ENCODE measurements at regions not wholly inside any gene's neighbourhood (a gene's known extent, or its start where the extent isn't known, plus 50 kb on each side); places are given as distances from the start of the nearest gene placed in this dataset.

DNA sequence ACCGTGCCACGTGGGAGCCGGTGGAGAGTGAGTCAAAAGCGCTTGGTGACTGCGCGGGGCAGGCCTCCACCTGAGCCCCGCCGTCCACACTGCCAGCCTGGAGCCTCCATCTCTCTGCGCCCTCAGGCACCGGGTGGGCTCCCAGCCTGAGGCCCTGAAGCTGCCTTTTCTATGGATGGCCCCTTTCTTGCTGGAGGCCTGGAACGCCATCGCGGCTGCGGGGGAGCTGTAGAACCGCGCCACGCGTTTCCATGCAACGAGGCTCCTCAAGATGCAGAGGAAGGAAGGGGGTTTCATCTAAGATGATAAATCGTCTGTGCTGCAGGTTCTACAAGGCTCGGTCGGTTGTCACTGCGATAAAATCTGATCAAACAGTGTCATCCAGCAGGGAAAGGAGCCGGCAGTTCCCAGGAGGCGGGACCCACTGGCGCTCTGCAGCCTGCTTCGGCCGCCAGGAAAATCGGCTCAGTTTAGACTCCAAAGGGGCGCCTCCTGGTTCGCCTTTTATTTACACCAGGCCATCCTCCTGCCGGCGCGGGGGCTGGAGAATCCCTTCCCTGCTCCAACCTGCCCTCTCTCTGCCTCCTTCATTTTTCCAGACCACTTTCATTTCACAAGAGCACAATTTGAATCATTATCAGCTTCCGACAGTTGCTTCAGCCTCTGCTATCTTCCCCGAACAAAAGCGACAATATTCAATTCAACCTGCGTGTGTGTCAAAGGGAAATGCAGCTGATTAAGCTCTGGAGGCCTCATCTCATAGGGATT is 624.4 kb downstream of the BRD1 start:
- no peak overlapping the region for H3K27ac ChIP-seq
- in situ Hi-C loops (cut with MboI; ENCODE audit: low pct_unique_long_range_greater_than_20kb in 2 of 9, low sequenced_read_pairs in 9 of 9, unreplicated experiment in 9 of 9), result no loop called here
- H3K4me3 ChIP-seq, result no peak overlapping the region
- no peaks in the 10 kb centered on the region for H3K4me1 ChIP-seq (replicated peaks in 1 of 2)
- peak in 1 of 8 experiments; percentile 69 for ATAC-seq (replicated peaks in 6 of 8)
- 23 to 100% (median 66%) methylated on average over 1 to 32 of the region's 38 CpGs; no CpG with 5 or more reads in 1 of the 10 experiments for WGBS, 10 experiments

DNA sequence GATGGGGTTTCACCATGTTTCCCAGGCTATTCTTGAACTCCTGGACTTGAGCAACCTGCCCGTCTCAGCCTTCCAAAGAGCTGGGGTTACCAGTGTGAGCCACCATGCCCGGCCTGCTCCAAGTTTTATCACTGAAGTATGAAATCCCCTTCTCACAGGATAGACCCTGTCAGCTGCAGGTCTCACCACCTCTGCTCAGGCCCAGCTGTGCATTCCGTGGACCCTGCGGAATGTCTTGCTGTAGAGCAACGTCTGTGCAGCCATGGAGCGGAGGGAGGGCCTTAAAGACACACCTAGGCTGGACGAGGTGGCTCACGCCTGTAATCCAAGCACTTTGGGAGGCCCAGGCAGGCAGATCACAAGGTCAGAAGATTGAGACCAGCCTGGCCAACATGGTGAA is 625.4 kb downstream of the BRD1 start:
- H3K27ac ChIP-seq, result no peak overlapping the region
- 0 to 100% (median 60%) methylated on average over 1 to 2 of the region's 8 CpGs; no CpG with 5 or more reads in 5 of the 10 experiments for WGBS, 10 experiments
- H3K4me1 ChIP-seq (replicated peaks in 1 of 2), result no peaks in the 10 kb centered on the region
- in situ Hi-C loops (cut with MboI; ENCODE audit: low pct_unique_long_range_greater_than_20kb in 2 of 9, low sequenced_read_pairs in 9 of 9, unreplicated experiment in 9 of 9), result no loop called here
- no peak for ATAC-seq (replicated peaks in 6 of 8)
- H3K4me3 ChIP-seq, result no peak overlapping the region

DNA sequence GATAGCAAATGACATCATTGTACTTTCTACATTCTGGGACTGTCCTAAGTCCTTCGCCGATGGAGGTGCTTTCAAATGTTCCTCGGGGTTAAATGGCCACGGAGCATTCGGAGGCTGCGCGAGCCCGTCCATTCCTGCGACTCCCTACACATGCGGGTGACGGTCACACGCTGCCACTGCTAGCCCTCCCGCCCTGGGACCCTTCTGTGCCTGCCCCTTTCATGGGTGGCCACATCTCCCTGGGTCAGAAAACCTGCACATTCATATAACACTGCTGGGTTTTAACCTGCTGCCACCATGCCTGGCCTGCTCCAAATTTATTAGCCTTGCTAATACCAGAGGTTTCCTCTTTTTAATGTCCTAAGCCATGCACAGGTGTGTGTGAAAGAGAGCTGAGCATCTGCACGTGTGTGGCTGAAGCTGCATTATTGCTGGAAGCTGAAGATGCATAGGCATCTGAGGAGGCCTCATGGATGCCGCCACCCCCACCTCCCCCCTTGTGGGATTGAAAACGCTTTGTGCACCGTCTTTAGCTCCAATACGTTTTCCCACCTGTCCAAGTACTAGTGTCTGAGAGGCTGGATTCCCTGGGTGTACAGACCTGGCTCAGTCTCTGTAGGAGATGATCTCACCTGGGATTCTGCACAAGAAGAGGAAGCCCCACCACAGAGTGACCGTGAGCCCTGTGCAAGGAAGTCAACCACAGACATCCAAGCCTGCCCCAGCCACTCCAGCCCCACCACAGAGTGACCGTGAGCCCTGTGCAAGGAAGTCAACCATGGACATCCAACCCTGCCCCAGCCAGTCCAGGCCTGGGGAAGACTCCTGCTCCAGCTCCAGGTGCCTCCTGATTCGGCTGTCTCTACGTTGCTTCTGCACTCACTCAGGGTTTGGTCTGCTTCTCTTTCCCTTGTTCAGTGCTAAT is 626.4 kb downstream of the BRD1 start:
- Histone ChIP-seq H3K4me3 (no peak overlapping the region), H3K4me1 (replicated peaks in 1 of 2) (no peaks in the 10 kb centered on the region), H3K27ac (no peak overlapping the region)
- no peak for ATAC-seq (replicated peaks in 6 of 8)
- WGBS, 10 experiments, result 30 to 100% (median 73%) methylated on average over 2 to 14 of the region's 22 CpGs
- in situ Hi-C loops (cut with MboI; ENCODE audit: low pct_unique_long_range_greater_than_20kb in 2 of 9, low sequenced_read_pairs in 9 of 9, unreplicated experiment in 9 of 9), result no loop called here

DNA sequence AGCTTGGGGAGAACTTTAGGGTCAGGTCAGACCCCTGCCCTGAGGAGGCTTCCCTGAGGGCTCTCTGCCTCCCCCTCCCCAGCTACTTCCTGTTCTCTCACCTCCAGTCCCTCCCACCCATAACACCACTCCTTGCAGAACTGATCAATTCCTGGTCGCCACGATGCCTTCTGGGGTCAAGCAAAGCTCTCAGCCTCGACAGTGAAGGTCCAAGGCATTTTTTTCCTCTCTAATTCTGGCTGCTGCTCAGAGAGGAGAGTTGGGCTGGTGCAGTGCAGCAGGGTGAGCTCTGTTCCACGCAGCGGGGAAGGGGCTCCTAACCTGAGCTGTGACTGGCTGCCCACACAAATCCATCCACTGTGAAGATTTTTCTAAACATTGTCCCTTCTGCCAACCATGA is 628.4 kb downstream of the BRD1 start:
- no peak for ATAC-seq (replicated peaks in 6 of 8)
- in situ Hi-C loops (cut with MboI; ENCODE audit: low pct_unique_long_range_greater_than_20kb in 2 of 9, low sequenced_read_pairs in 9 of 9, unreplicated experiment in 9 of 9), result no loop called here
- Histone ChIP-seq H3K27ac (no peak overlapping the region), H3K4me1 (replicated peaks in 1 of 2) (no peaks in the 10 kb centered on the region), H3K4me3 (no peak overlapping the region)
- WGBS, 10 experiments, result 0 to 80% (median 33%) methylated on average over 1 to 3 of the region's 5 CpGs; no CpG with 5 or more reads in 4 of the 10 experiments

DNA sequence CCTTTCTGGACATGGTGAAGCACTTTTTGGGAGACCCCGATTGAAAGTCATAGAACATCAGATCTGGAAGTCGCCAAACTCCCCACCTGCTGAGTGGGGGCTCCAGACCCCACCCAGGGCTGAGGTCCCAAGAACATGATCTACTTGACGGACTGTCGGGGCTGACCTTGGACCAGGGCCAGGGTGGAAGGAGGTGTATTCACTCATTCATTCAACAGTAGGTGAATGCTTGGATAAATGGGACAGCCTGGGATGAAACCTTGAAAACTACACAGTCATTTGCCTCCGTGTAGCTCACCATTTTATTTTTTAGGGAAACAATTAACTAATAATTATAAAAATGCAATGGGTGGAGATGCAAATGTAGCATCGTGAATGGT is 629.0 kb downstream of the BRD1 start:
- WGBS, 10 experiments, result 0 to 100% (median 29%) methylated on average over 1 to 4 of the region's 6 CpGs; no CpG with 5 or more reads in 2 of the 10 experiments

DNA sequence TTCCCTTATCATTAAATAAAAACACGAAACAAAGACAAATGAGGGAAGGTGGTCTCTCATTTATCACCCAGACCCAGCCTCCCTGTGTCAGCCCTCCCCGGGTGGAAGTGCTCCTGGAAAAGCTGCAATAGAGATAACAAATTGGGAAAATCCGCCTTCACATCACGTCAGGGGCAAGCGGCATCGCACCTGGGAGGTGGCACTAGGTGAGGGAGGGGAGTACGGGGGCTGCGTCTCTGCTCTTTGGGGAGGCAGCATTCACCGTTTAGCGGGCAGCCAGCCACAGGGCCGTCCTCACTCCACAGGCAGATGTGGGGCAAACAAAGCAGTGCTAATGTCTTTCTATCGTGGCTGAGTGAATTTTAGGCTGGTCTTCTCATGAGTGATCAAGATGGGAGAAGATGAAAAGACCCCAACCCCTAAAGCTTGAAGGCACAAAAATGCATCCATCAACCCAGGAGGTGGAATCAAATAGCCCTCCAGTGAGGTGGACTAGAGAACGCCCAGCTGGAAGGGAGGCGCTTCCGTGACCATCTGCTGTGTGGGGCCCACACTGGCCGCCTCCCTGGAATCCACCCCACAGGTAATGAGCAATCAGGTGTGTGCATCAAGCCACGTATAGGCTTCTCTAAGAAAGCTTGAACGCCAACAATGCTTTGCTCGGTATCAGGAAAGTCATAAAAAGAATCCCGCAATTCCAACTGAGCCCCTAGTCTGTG is 629.5 kb downstream of the BRD1 start:
- Histone ChIP-seq H3K27ac (no peak overlapping the region), H3K4me3 (no peak overlapping the region), H3K4me1 (replicated peaks in 1 of 2) (no peaks in the 10 kb centered on the region)
- ATAC-seq (replicated peaks in 6 of 8), result peak in 1 of 8 experiments; percentile 15
- in situ Hi-C loops (cut with MboI; ENCODE audit: low pct_unique_long_range_greater_than_20kb in 2 of 9, low sequenced_read_pairs in 9 of 9, unreplicated experiment in 9 of 9), result no loop called here
- 0 to 83% (median 56%) methylated on average over 1 to 7 of the region's 20 CpGs; no CpG with 5 or more reads in 3 of the 10 experiments for WGBS, 10 experiments

More for the DNA sequence above, 629.0 kb downstream of the BRD1 start:
- no peak overlapping the region for H3K27ac ChIP-seq
- in situ Hi-C loops (cut with MboI; ENCODE audit: low pct_unique_long_range_greater_than_20kb in 2 of 9, low sequenced_read_pairs in 9 of 9, unreplicated experiment in 9 of 9), result no loop called here
- H3K4me3 ChIP-seq, result no peak overlapping the region
- no peaks in the 10 kb centered on the region for H3K4me1 ChIP-seq (replicated peaks in 1 of 2)
- no peak for ATAC-seq (replicated peaks in 6 of 8)

DNA sequence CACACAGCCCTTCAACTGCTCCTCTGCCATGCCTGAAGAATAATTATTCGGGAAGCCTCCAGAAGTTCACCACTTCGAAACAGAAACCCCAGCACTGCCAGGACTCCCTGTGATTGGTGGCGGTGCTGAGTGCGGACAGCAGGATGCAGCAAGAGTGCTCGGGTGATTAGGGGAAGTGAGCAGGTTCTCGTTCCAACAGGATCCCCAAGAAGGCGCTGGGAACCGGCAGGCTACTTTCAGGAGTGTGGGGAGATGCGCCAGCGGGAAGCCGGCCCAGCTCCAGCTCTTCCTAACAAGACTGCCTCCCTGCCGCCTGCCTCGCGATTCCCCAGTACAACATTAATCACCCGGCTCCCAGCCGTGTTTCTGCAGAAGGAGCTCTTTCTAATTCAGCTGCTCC is 630.2 kb downstream of the BRD1 start:
- in situ Hi-C loops (cut with MboI; ENCODE audit: low pct_unique_long_range_greater_than_20kb in 2 of 9, low sequenced_read_pairs in 9 of 9, unreplicated experiment in 9 of 9), result no loop called here
- no peak overlapping the region for H3K4me3 ChIP-seq
- peak in 4 of 8 experiments; percentile 41 to 91 (median 44) for ATAC-seq (replicated peaks in 6 of 8)

DNA sequence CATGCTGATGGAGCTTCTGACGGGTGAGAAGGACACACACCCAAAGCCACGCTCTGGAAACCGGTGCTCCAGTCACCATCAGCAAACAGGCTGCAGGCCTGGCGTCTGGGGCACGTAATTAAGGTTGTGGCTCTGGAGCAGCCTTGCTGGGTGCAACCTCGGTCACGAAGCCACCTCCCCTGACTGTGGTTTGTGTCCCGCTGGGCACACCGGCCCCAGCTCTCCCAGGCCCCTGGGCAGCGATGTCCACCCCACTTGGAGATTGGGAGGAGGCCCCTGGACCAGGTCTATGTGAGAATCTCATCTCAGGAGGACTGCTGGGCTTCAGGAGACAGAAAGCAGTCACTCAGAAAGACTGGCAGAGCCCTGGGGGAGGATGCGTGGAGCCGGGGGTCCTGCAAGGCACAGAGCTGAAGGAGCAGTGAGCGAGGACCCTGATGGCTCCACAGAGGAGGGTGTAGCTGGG is 631.6 kb downstream of the BRD1 start:
- H3K4me1 ChIP-seq (replicated peaks in 1 of 2), result no peaks in the 10 kb centered on the region
- 36 to 80% (median 46%) methylated on average over 1 to 4 of the region's 13 CpGs; no CpG with 5 or more reads in 6 of the 10 experiments for WGBS, 10 experiments
- no peak overlapping the region for H3K4me3 ChIP-seq
- in situ Hi-C loops (cut with MboI; ENCODE audit: low pct_unique_long_range_greater_than_20kb in 2 of 9, low sequenced_read_pairs in 9 of 9, unreplicated experiment in 9 of 9), result no loop called here
- no peak for ATAC-seq (replicated peaks in 6 of 8)
- H3K27ac ChIP-seq, result no peak overlapping the region

More for the DNA sequence above, 630.2 kb downstream of the BRD1 start:
- WGBS, 10 experiments, result 6 to 62% (median 28%) methylated on average over 3 to 10 of the region's 16 CpGs; no CpG with 5 or more reads in 6 of the 10 experiments
- Histone ChIP-seq H3K27ac (no peak overlapping the region), H3K4me1 (replicated peaks in 1 of 2) (no peaks in the 10 kb centered on the region)

DNA sequence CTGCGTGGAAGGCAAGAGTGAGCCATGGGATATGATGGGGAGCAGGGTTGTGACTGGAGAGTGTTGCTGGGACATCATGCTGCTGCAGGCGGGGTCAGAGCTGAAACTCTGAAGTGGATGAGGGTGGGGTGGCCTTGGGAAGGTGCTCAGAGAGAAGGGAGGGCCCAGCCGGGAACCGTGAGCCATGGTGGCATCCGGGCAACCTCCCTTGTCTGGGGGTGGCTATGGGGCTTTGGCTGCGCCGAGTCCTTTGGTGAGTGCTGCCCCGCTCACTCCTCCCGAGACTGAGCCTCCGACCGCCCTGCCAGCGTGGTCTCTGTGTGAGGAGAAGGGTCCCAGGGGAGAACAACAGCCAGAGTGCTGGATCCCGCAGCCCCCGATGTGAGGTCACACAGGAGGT is 632.0 kb downstream of the BRD1 start:
- Histone ChIP-seq H3K4me3 (no peak overlapping the region), H3K4me1 (replicated peaks in 1 of 2) (no peaks in the 10 kb centered on the region), H3K27ac (no peak overlapping the region)
- 14 to 100% (median 35%) methylated on average over 1 to 2 of the region's 14 CpGs; no CpG with 5 or more reads in 6 of the 10 experiments for WGBS, 10 experiments
- ATAC-seq (replicated peaks in 6 of 8), result no peak
- in situ Hi-C loops (cut with MboI; ENCODE audit: low pct_unique_long_range_greater_than_20kb in 2 of 9, low sequenced_read_pairs in 9 of 9, unreplicated experiment in 9 of 9), result no loop called here

DNA sequence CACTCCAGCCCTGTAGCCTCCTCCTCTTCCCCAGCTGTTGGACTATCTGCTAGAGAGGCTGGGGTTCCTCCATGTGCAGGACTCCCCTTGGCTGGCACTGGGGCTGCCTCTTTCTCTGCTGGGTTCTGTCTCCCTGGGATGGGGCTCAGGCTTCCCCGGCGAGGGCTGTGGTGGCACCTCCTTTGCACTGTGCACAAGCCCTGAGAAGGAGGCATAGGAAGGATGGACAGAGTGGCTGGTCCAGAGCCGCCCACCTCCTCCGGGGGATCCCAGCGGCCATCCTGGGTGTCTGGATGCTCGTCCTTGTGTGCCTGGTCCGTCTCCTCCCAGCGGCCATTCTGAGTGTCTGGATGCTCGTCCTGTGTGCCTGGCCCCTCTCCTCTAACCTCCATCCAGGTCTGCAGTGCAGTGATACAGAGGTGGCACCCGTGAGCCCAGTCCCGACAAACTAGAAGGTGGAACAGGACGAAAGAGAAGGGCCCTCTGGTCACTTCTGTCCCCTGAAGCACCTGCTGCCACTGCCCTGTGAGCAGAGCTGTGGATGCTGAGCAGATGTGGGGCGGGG is 633.7 kb downstream of the BRD1 start:
- 10 to 50% (median 20%) methylated on average over 1 to 4 of the region's 13 CpGs; no CpG with 5 or more reads in 5 of the 10 experiments for WGBS, 10 experiments
- ATAC-seq (replicated peaks in 6 of 8), result no peak
- Histone ChIP-seq H3K27ac (no peak overlapping the region), H3K4me1 (replicated peaks in 1 of 2) (no peaks in the 10 kb centered on the region), H3K4me3 (no peak overlapping the region)
- in situ Hi-C loops (cut with MboI; ENCODE audit: low pct_unique_long_range_greater_than_20kb in 2 of 9, low sequenced_read_pairs in 9 of 9, unreplicated experiment in 9 of 9), result no loop called here

DNA sequence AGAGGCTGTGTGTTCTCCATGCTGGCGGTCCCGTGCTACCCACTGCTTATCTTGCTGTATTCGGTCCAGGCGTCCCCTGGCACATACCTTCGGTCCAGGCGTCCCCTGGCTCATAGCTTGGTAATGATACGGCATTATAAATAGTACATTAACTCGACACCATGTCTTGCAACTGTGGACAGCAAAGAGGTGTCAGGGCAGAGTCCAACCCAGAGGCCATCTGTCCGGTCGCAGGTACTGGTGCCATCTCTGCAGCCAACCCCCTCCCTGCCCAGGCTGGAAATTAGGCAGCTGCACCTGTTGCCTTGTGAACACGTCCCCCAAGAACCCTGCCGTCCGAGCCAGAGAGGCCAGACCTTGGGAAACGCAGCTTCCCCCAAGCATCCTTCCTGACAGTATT is 634.3 kb downstream of the BRD1 start:
- ATAC-seq (replicated peaks in 6 of 8), result no peak
- Histone ChIP-seq H3K4me1 (replicated peaks in 1 of 2) (no peaks in the 10 kb centered on the region), H3K4me3 (no peak overlapping the region), H3K27ac (no peak overlapping the region)
- in situ Hi-C loops (cut with MboI; ENCODE audit: low pct_unique_long_range_greater_than_20kb in 2 of 9, low sequenced_read_pairs in 9 of 9, unreplicated experiment in 9 of 9), result no loop called here
- 16 to 91% (median 70%) methylated on average over 1 to 8 of the region's 14 CpGs; no CpG with 5 or more reads in 2 of the 10 experiments for WGBS, 10 experiments

DNA sequence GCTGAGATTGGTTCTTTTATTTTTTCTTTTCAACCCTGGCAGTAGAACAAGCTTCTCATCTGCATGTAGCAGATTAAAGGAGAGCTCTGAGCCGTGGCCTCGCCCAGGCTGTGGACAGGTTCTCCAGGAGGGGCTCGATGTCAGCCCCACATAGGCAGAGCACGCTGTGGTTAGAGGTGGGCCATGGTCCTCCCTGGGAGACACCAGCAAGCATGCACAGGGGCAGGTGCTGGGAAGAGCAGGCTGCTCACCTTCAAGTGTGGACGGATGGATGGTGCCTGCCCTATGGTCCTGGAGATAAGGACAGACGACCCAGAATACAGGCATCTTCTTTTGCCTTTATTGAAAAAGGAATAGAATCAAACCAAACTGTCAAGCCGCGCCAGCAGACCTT is 634.8 kb downstream of the BRD1 start:
- in situ Hi-C loops (cut with MboI; ENCODE audit: low pct_unique_long_range_greater_than_20kb in 2 of 9, low sequenced_read_pairs in 9 of 9, unreplicated experiment in 9 of 9), result no loop called here
- Histone ChIP-seq H3K4me3 (no peak overlapping the region), H3K27ac (no peak overlapping the region), H3K4me1 (replicated peaks in 1 of 2) (no peaks in the 10 kb centered on the region)
- 40 to 93% (median 58%) methylated on average over 1 to 4 of the region's 8 CpGs; no CpG with 5 or more reads in 6 of the 10 experiments for WGBS, 10 experiments
- no peak for ATAC-seq (replicated peaks in 6 of 8)
